KMS-11 (cell line): ENCODE measurements at regions not wholly inside any gene's neighbourhood (a gene's known extent, or its start where the extent isn't known, plus 50 kb on each side); places are given as distances from the start of the nearest gene placed in this dataset.

Experiments
- H2AFZ ChIP-seq: fragments of 200-600 bp; sonication (generic); 2 replicates; pipeline ENCODE4 v1.6.1; 2016; ENCODE audit warnings: antibody characterized with exemption, mixed run types, low read depth
- H3K27ac ChIP-seq: fragments of 200-600 bp; sonication (generic); 2 replicates; pipeline ENCODE4 v1.6.1; 2016; ENCODE audit warnings: mild to moderate bottlenecking, mixed run types
- H3K27me3 ChIP-seq: fragments of 200-600 bp; sonication (generic); 2 replicates; pipeline ENCODE4 v1.6.1; 2017; ENCODE audit warnings: mild to moderate bottlenecking, low read depth, mixed run types, moderate library complexity; ENCODE audit not compliant: insufficient read depth
- H3K36me3 ChIP-seq: fragments of 200-600 bp; sonication (generic); 2 replicates; pipeline ENCODE4 v1.6.1; 2017; ENCODE audit warnings: mild to moderate bottlenecking, mixed run types; ENCODE audit not compliant: insufficient read depth
- H3K4me1 ChIP-seq: fragments of 200-600 bp; sonication (generic); 2 replicates; pipeline ENCODE4 v1.6.1; 2016; ENCODE audit warnings: mild to moderate bottlenecking, low read depth, mixed run types; ENCODE audit not compliant: poor library complexity, severe bottlenecking
- H3K4me2 ChIP-seq: fragments of 200-600 bp; sonication (generic); 2 replicates; pipeline ENCODE4 v1.7.0; 2016; ENCODE audit warnings: mild to moderate bottlenecking, mixed run types
- H3K4me3 ChIP-seq: fragments of 200-600 bp; sonication (generic); IDR thresholded peaks from 2 replicates; pipeline ENCODE4 v1.6.1; 2017; ENCODE audit warnings: low read depth, low read length, mixed read lengths; ENCODE audit not compliant: insufficient read depth
- H3K79me2 ChIP-seq: fragments of 200-600 bp; sonication (generic); 2 replicates; pipeline ENCODE4 v1.6.1; 2016; ENCODE audit warnings: low read depth, mixed run types; ENCODE audit not compliant: insufficient read depth
- H3K9ac ChIP-seq: fragments of 200-600 bp; sonication (generic); 2 replicates; pipeline ENCODE4 v1.6.1; 2016; ENCODE audit warnings: mild to moderate bottlenecking, mixed run types
- H4K20me1 ChIP-seq: fragments of 200-600 bp; sonication (generic); 2 replicates; pipeline ENCODE4 v1.6.1; 2016; ENCODE audit warnings: mild to moderate bottlenecking, mixed run types; ENCODE audit not compliant: insufficient read depth
- CTCF ChIP-seq: fragments of 200-600 bp; sonication (generic); conservative IDR thresholded peaks from 2 replicates; pipeline ENCODE4 v1.6.1; 2017; ENCODE audit warnings: low read depth, mild to moderate bottlenecking, antibody characterized with exemption, low read length, moderate library complexity, mixed read lengths

- Histone ChIP-seq H3K79me2 (no peaks in the 10 kb centered on the region), H4K20me1 (no peaks in the 10 kb centered on the region), H3K4me3 (no peak overlapping the region), H3K4me1 (no peaks in the 10 kb centered on the region), H3K27me3 (no peaks in the 10 kb centered on the region), H3K36me3 (no peaks in the 10 kb centered on the region), H3K9ac (no peak overlapping the region), H3K27ac (no peak overlapping the region), H3K4me2 (no peak overlapping the region), H2AFZ (no peak overlapping the region)
- TF ChIP-seq CTCF, result no peak
Measured at GRCh38 chr5:113686599-113686998, 173.1 kb downstream of the YTHDC2 start.

GRCh38 chr5:113689647-113690046 lies 176.2 kb downstream of the YTHDC2 start:
- H4K20me1 ChIP-seq, result no peaks in the 10 kb centered on the region
- H3K4me3 ChIP-seq, result no peak overlapping the region
- H3K27ac ChIP-seq, result no peak overlapping the region
- H3K36me3 ChIP-seq, result no peaks in the 10 kb centered on the region
- no peak overlapping the region for H3K9ac ChIP-seq
- no peaks in the 10 kb centered on the region for H3K79me2 ChIP-seq
- no peak overlapping the region for H3K4me2 ChIP-seq
- no peak overlapping the region for H2AFZ ChIP-seq
- H3K4me1 ChIP-seq, result no peaks in the 10 kb centered on the region
- H3K27me3 ChIP-seq, result no peaks in the 10 kb centered on the region
- TF ChIP-seq CTCF, result no peak

- Histone ChIP-seq H2AFZ (no peak overlapping the region), H3K27ac (no peak overlapping the region), H3K36me3 (no peaks in the 10 kb centered on the region), H3K79me2 (no peaks in the 10 kb centered on the region), H4K20me1 (no peaks in the 10 kb centered on the region), H3K27me3 (no peaks in the 10 kb centered on the region), H3K9ac (no peak overlapping the region), H3K4me2 (no peak overlapping the region), H3K4me3 (no peak overlapping the region), H3K4me1 (no peaks in the 10 kb centered on the region)
- TF ChIP-seq CTCF, result no peak
Measured at GRCh38 chr5:113692466-113692865, 179.0 kb downstream of the YTHDC2 start.

- no peak for TF ChIP-seq CTCF
- H4K20me1 ChIP-seq, result no peaks in the 10 kb centered on the region
- H3K4me3 ChIP-seq, result no peak overlapping the region
Measured at GRCh38 chr5:113692891-113693457, 179.5 kb downstream of the YTHDC2 start.

More at GRCh38 chr5:113692891-113693457, 179.5 kb downstream of the YTHDC2 start:
- H3K27ac ChIP-seq, result no peak overlapping the region
- H3K79me2 ChIP-seq, result no peaks in the 10 kb centered on the region
- H3K36me3 ChIP-seq, result no peaks in the 10 kb centered on the region
- no peak overlapping the region for H2AFZ ChIP-seq
- no peak overlapping the region for H3K9ac ChIP-seq
- no peak overlapping the region for H3K4me2 ChIP-seq
- H3K4me1 ChIP-seq, result no peaks in the 10 kb centered on the region
- no peaks in the 10 kb centered on the region for H3K27me3 ChIP-seq
